ENCODE measurements at regions not wholly inside any gene's neighbourhood (a gene's known extent, or its start where the extent isn't known, plus 50 kb on each side); places are given as distances from the start of the nearest gene placed in this dataset.

DNA sequence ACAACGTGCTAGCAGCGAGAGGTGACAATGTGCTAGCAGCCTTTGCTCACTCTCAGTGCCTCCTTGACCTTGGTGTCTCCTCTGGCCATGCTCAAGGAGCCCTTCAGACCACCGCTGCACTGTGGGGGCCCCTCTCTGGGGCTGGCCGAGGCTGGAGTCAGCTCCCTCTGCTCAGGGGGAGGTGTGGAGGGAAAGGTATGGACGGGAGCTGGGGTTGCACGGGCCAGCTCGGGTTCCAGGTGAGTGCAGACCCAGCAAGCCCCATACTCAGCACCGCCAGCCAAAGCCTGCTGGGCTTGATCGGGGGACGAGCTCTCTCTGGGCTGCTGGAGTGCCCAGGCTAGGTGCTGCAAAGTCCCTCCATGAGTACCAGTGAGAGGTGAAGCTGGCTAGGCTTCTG is 180.2 kb downstream of the TRIM36 start:
- no peak for TF ChIP-seq EZH2 (optimal IDR thresholded peaks at IDR 0.05; ENCODE audit: low read depth, low read length)
- TF ChIP-seq, protein P1, sequence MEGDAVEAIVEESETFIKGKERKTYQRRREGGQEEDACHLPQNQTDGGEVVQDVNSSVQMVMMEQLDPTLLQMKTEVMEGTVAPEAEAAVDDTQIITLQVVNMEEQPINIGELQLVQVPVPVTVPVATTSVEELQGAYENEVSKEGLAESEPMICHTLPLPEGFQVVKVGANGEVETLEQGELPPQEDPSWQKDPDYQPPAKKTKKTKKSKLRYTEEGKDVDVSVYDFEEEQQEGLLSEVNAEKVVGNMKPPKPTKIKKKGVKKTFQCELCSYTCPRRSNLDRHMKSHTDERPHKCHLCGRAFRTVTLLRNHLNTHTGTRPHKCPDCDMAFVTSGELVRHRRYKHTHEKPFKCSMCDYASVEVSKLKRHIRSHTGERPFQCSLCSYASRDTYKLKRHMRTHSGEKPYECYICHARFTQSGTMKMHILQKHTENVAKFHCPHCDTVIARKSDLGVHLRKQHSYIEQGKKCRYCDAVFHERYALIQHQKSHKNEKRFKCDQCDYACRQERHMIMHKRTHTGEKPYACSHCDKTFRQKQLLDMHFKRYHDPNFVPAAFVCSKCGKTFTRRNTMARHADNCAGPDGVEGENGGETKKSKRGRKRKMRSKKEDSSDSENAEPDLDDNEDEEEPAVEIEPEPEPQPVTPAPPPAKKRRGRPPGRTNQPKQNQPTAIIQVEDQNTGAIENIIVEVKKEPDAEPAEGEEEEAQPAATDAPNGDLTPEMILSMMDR (IDR thresholded peaks at IDR 0.05; ENCODE audit: low read length): no peak
